Prostate gland (tissue), 2 donors: ENCODE measurements at regions not wholly inside any gene's neighbourhood (a gene's known extent, or its start where the extent isn't known, plus 50 kb on each side); places are given as distances from the start of the nearest gene placed in this dataset.

Source experiments
- DNase-seq: peaks from one replicate; pipeline ENCODE4 v3.0.0-alpha.2; 2019; ENCODE audit warnings: low spot score
- H3K27ac ChIP-seq, 2 donors: fragments of 200-600 bp; sonication (generic); 2 replicates each; pipeline ENCODE4 v1.5.1; 2017 to 2019
- H3K27me3 ChIP-seq: fragments of 200-600 bp; sonication (generic); replicated peaks from 2 replicates; pipeline ENCODE4 v1.5.1; 2019; ENCODE audit not compliant: insufficient read depth
- H3K36me3 ChIP-seq, 2 donors: fragments of 200-600 bp; sonication (generic); 1 replicate in 1 of 2; 2 replicates in 1 of 2; pipeline versions ENCODE4 v1.5.1 to v1.8.1; 2017 to 2019
- H3K4me1 ChIP-seq: fragments of 200-600 bp; sonication (generic); replicated peaks from 2 replicates; pipeline ENCODE4 v1.5.1; 2019
- H3K4me3 ChIP-seq, 2 donors: fragments of 200-600 bp; sonication (generic); 2 replicates each; pipeline ENCODE4 v1.5.1; 2017 to 2019
- H3K9me3 ChIP-seq: fragments of 200-600 bp; sonication (generic); 2 replicates; pipeline ENCODE4 v1.5.1; 2017
- POLR2A ChIP-seq: fragments of 450-650 bp; IDR thresholded peaks from one replicate; pipeline ENCODE4 v1.6.1; 2016; ENCODE audit warnings: antibody characterized with exemption, mild to moderate bottlenecking
- POLR2AphosphoS5 ChIP-seq: sonication (generic); formaldehyde crosslinking; IDR thresholded peaks from one replicate; pipeline ENCODE4 v1.6.1; 2017; ENCODE audit warnings: antibody characterized with exemption
- WGBS: methylation state at CpG from one replicate; pipeline ENCODE4 v1.1.5; 2018; 5-methylcytosine and 5-hydroxymethylcytosine counted together
- intact Hi-C: fragments of 100-400 bp; cut with DNase I; formaldehyde crosslinking; loops from one replicate; pipeline ENCODE4 v1.14.2; 2022
- TF ChIP-seq, protein P1 (sequence below), 4 experiments: fragments of 200-600 bp in 2 of 4; fragments of 450-650 bp in 2 of 4; sonication (generic) in 2 of 4; IDR thresholded peaks; 1 replicate in 3 of 4; 2 replicates in 1 of 4; pipeline ENCODE4 v1.5.1; 2016 to 2019; ENCODE audit warnings: antibody characterized with exemption in 4 of 4, mild to moderate bottlenecking in 2 of 4, moderate library complexity in 2 of 4

GRCh38 chr18:34287825-34288224 is 63.1 kb upstream of the NOL4 start:
- no peak for TF ChIP-seq POLR2AphosphoS5
- TF ChIP-seq, protein P1, sequence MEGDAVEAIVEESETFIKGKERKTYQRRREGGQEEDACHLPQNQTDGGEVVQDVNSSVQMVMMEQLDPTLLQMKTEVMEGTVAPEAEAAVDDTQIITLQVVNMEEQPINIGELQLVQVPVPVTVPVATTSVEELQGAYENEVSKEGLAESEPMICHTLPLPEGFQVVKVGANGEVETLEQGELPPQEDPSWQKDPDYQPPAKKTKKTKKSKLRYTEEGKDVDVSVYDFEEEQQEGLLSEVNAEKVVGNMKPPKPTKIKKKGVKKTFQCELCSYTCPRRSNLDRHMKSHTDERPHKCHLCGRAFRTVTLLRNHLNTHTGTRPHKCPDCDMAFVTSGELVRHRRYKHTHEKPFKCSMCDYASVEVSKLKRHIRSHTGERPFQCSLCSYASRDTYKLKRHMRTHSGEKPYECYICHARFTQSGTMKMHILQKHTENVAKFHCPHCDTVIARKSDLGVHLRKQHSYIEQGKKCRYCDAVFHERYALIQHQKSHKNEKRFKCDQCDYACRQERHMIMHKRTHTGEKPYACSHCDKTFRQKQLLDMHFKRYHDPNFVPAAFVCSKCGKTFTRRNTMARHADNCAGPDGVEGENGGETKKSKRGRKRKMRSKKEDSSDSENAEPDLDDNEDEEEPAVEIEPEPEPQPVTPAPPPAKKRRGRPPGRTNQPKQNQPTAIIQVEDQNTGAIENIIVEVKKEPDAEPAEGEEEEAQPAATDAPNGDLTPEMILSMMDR (IDR thresholded peaks at IDR 0.05): no peak
- TF ChIP-seq POLR2A: no peak

GRCh38 chr18:34292594-34292993 is 67.9 kb upstream of the NOL4 start:
- 56% methylated on average over 2 of the region's 2 CpGs for WGBS
- TF ChIP-seq POLR2A: no peak
- TF ChIP-seq, protein P1 (IDR thresholded peaks at IDR 0.05): no peak
- TF ChIP-seq POLR2AphosphoS5: no peak
- Histone ChIP-seq H3K36me3 (no peaks in the 10 kb centered on the region), H3K4me1 (no peaks in the 10 kb centered on the region), H3K27ac (no peak overlapping the region), H3K27me3 (no peaks in the 10 kb centered on the region), H3K4me3 (no peak overlapping the region), H3K9me3 (no peaks in the 10 kb centered on the region)
- DNase-seq: no peak
- intact Hi-C loops: no loop called here

More at GRCh38 chr18:34287825-34288224, 63.1 kb upstream of the NOL4 start:
- H3K4me1 ChIP-seq: no peaks in the 10 kb centered on the region
- intact Hi-C loops: no loop called here
- no peak for DNase-seq
- H3K9me3 ChIP-seq: no peaks in the 10 kb centered on the region
- H3K27ac ChIP-seq: no peak overlapping the region
- no peaks in the 10 kb centered on the region for H3K27me3 ChIP-seq
- no peak overlapping the region for H3K4me3 ChIP-seq
- H3K36me3 ChIP-seq: no peaks in the 10 kb centered on the region

- no peaks in the 10 kb centered on the region for H3K27me3 ChIP-seq
- DNase-seq: no peak
Measured at GRCh38 chr18:34297287-34297686, 72.6 kb upstream of the NOL4 start.

DNA sequence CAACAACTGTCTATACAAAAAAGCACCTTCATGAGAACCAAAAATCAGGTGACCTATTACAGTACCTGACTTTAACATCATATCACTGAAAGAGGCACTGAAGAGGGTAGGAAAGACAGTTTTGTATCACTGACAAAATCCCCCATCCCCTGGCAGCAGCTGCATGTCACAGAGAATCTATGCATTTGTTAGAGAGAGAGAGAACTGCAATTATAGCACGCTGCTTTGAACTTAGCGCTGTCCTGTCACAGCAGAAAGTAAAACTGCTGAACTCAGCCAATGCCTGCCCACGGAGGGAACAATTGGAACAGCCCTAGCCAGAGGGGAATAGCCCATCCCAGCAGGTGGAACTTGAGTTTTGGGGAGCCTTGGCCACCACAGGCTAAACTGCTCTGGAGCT is 75.1 kb upstream of the NOL4 start:
- no peak overlapping the region for H3K4me3 ChIP-seq
- H3K9me3 ChIP-seq: no peaks in the 10 kb centered on the region
- WGBS: 57% methylated on average over 3 of the region's 3 CpGs
- no peaks in the 10 kb centered on the region for H3K36me3 ChIP-seq
- DNase-seq: no peak
- intact Hi-C loops: no loop called here
- H3K4me1 ChIP-seq: no peaks in the 10 kb centered on the region
- no peaks in the 10 kb centered on the region for H3K27me3 ChIP-seq
- TF ChIP-seq POLR2A (no peak), POLR2AphosphoS5 (no peak)
- TF ChIP-seq, protein P1 (IDR thresholded peaks at IDR 0.05): no peak
- H3K27ac ChIP-seq: no peak overlapping the region

More at GRCh38 chr18:34297287-34297686, 72.6 kb upstream of the NOL4 start:
- intact Hi-C loops: no loop called here
- Histone ChIP-seq H3K36me3 (no peaks in the 10 kb centered on the region), H3K27ac (no peak overlapping the region), H3K4me3 (no peak overlapping the region), H3K4me1 (no peaks in the 10 kb centered on the region), H3K9me3 (no peaks in the 10 kb centered on the region)
- TF ChIP-seq POLR2A: no peak
- TF ChIP-seq, protein P1 (IDR thresholded peaks at IDR 0.05): no peak
- TF ChIP-seq POLR2AphosphoS5: no peak

GRCh38 chr18:34311468-34311867 is 86.8 kb upstream of the NOL4 start:
- TF ChIP-seq POLR2AphosphoS5: no peak
- TF ChIP-seq POLR2A: no peak
- TF ChIP-seq, protein P1 (IDR thresholded peaks at IDR 0.05): no peak
- intact Hi-C loops: no loop called here
- H3K27me3 ChIP-seq: no peaks in the 10 kb centered on the region
- H3K4me1 ChIP-seq: no peaks in the 10 kb centered on the region
- H3K27ac ChIP-seq: no peak overlapping the region
- DNase-seq: no peak
- 36% methylated on average over 1 of the region's 1 CpG for WGBS
- no peak overlapping the region for H3K4me3 ChIP-seq
- H3K9me3 ChIP-seq: no peaks in the 10 kb centered on the region
- H3K36me3 ChIP-seq: no peaks in the 10 kb centered on the region
